ENCODE measurements at regions not wholly inside any gene's neighbourhood (a gene's known extent, or its start where the extent isn't known, plus 50 kb on each side); places are given as distances from the start of the nearest gene placed in this dataset.
"Not testable (repeated sequence)": the region's sequence is repeated elsewhere in the genome, so short reads cannot be mapped to it uniquely, and the experiment has no call there.

GRCh38 chr3:6467186-6467585 is 393.7 kb upstream of the GRM7 start:
- no peak for DNase-seq (ENCODE audit: low read depth in 2 of 2, low spot score in 1 of 2)

DNA sequence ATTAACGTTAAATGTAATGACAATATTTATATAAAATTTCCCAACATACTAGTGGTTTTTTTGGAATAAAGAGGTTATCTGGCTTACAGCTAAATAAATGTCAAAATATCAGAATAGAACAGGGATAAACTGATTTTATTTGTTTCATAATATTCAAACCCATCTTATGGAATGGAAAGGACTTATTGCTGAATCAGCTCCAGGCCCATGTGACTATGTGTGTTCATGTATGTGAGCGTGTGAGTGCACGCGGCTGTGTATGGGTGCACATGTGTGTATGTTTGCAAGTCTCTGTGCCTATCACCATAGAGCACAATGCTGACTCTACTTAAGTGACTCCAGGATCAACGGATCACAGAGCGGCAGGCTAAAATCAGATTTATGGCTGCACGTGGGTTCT is 392.3 kb upstream of the GRM7 start:
- no peak for DNase-seq (ENCODE audit: low read depth in 2 of 2, low spot score in 1 of 2)

DNA sequence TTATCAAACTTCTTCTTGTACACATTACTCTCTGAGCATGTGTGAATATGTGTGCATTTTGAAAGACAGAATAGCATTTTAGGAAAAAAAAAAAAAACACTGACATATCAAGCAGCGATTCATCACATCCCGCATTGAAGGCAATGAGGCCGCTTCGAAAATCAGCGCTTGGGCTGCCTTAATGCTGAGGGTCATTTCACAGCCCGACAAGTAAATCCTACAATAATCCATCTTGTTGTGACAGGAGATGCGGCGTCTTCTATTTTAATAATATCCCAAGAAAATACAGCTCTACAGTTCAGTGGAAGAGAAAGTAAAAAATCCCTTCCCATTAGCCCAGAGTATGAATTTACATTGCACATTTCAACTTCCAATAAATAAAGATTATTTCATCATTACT is 389.2 kb upstream of the GRM7 start:
- no peak for DNase-seq (ENCODE audit: low read depth in 2 of 2, low spot score in 1 of 2)

- not testable (repeated sequence) for DNase-seq (ENCODE audit: low read depth in 2 of 2, low spot score in 1 of 2)
Observed at GRCh38 chr3:6490487-6491327, 370.2 kb upstream of the GRM7 start.

GRCh38 chr3:6491768-6492167 is 369.1 kb upstream of the GRM7 start:
- no peak for DNase-seq (ENCODE audit: low read depth in 2 of 2, low spot score in 1 of 2)

GRCh38 chr3:6492306-6492705 is 368.6 kb upstream of the GRM7 start:
- DNase-seq (ENCODE audit: low read depth in 2 of 2, low spot score in 1 of 2), result no peak

DNA sequence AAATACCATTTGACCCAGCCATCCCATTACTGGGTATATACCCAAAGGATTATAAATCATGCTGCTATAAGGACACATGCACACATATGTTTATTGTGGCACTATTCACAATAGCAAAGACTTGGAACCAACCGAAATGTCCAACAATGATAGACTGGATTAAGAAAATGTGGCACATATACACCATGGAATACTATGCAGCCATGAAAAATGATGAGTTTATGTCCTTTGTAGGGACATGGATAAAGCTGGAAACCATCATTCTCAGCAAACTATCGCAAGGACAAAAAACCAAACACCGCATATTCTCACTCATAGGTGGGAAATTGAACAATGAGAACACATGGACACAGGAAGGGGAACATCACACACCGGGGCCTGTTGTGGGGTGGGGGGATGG is 362.0 kb upstream of the GRM7 start:
- not testable (repeated sequence) for DNase-seq (ENCODE audit: low read depth in 2 of 2, low spot score in 1 of 2)

DNA sequence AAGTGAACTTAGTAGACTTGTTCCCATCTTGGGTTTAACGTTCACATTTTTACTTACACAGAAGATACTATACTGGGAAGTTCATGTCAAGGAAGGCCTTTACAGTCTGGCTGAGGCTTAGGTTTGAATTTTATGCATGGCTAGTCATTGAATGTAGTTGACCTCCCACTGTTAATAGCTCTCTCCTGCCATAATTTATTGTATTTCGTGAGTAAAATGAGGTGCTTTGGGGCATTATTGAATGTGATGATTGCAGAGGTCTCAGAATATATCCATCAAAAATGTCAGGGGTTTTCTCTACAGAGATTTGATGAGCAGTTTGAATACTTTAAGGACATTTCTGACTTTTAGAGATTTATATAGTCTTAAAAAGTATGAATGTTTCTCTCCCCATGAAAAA is 356.6 kb upstream of the GRM7 start:
- DNase-seq (ENCODE audit: low read depth in 2 of 2, low spot score in 1 of 2), result no peak

- no peak for DNase-seq (ENCODE audit: low read depth in 2 of 2, low spot score in 1 of 2)
Observed at GRCh38 chr3:6504834-6505233, 356.1 kb upstream of the GRM7 start.

DNA sequence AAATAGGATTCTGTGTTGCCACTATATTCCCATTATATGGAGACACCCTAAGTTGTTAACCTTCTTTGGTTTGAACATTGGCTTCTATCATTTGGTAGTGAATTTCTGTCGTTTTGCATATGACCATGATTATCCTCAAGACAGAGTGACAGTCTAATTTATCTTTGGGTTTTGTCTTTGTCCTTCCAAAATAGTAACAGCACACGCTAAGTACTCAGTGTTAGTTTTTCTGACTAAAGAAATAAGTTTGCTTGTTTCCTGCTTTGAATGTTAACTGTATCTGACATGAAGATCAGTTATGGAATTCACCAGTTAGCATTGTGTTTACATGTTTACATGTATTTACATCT is 352.5 kb upstream of the GRM7 start:
- DNase-seq (ENCODE audit: low read depth in 2 of 2, low spot score in 1 of 2), result no peak

DNA sequence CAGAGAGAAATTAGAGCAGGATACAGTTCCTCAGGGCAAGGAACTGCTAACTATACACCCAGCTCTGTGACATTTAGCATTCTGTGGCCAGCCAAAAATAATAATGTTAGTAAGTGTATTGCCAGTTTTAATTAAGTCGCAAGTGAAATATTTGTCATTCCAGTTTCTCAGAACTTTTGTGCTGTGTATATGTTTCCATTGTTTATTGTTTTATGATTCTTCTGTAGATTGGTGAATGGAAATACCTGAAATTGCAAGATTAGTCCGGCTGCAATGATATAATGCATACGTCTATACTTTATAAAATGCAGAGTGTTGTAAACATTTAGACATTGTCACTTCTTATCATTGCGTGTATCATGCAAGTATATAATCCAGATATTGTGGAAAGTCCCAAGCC is 351.3 kb upstream of the GRM7 start:
- no peak for DNase-seq (ENCODE audit: low read depth in 2 of 2, low spot score in 1 of 2)

DNA sequence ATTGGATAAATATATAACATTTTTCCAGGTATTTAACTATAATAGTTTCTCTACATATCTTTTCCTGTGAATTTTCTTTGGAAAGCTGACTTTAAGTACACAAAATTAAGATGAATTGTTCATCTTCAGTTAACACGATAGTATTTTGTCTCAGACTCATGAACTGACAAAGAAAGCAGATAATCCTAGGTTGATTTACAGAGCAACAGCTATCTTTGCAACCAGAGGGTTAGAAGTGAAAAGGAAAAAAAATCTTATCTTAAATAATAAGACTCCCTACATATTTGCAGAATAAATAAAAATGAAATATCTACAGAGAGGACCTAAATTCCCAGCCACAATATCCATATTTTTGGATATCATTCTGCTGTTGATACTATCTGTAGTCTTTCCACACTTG is 350.2 kb upstream of the GRM7 start:
- no peak for DNase-seq (ENCODE audit: low read depth in 2 of 2, low spot score in 1 of 2)

DNA sequence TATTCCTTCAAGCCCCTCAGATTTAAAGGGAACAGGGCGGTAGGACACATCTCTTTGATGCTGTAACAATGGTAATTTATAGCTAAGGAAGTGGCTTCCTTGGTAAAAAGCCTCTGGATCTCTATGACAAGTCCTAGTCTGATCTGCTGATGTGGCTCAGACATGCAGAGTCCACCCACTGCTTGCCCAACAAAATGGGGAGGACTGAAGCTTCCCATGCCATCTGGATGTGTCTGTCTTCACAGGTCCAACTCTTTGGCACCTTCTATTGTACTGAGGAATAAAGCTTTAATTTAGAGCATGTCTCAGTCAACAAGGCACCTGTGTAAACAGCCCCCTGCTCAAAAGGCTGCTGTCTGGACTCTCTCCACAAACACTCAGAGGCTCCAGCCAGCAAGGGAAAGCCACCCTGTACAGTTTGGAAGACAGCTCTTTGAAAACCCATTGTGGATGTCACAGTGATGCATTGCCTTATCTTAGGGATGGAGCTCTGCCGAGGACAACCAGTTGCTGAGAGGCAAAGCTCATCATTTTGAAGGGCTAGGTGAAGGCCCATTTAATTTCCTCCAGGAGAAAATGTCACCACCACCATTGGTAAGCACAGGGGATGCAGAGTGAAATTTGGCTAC is 348.6 kb upstream of the GRM7 start:
- no peak for DNase-seq (ENCODE audit: low read depth in 2 of 2, low spot score in 1 of 2)

- no peak for DNase-seq (ENCODE audit: low read depth in 2 of 2, low spot score in 1 of 2)
Observed at GRCh38 chr3:6516143-6516542, 344.8 kb upstream of the GRM7 start.

GRCh38 chr3:6516694-6517093 is 344.2 kb upstream of the GRM7 start:
- no peak for DNase-seq (ENCODE audit: low read depth in 2 of 2, low spot score in 1 of 2)

GRCh38 chr3:6518709-6519345 is 342.1 kb upstream of the GRM7 start:
- DNase-seq (ENCODE audit: low read depth in 2 of 2, low spot score in 1 of 2), result no peak

- no peak for DNase-seq (ENCODE audit: low read depth in 2 of 2, low spot score in 1 of 2)
Observed at GRCh38 chr3:6521369-6522113, 339.4 kb upstream of the GRM7 start.

- DNase-seq (ENCODE audit: low read depth in 2 of 2, low spot score in 1 of 2), result no peak
Observed at GRCh38 chr3:6522191-6522590, 338.7 kb upstream of the GRM7 start.

- no peak for DNase-seq (ENCODE audit: low read depth in 2 of 2, low spot score in 1 of 2)
Observed at GRCh38 chr3:6523043-6523442, 337.9 kb upstream of the GRM7 start.

DNA sequence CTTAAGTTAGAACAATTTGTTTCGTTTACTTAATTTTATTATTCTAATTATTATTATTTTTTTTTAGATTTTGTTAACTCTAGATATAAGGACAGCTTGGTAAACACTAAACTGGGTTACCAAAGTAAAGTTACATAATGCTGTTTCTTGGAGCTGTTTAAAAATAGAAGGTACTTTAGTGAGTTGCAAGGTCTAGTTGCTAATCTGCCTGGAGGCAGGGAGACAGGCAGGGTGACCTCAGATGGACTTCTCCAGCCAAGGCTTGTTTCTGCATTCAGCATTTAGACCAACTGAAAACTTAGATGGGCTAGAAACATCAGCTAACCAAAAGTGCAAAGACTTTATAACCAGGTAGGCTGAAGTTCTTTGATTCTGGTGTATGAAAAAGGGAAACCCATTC is 336.4 kb upstream of the GRM7 start:
- no peak for DNase-seq (ENCODE audit: low read depth in 2 of 2, low spot score in 1 of 2)

DNA sequence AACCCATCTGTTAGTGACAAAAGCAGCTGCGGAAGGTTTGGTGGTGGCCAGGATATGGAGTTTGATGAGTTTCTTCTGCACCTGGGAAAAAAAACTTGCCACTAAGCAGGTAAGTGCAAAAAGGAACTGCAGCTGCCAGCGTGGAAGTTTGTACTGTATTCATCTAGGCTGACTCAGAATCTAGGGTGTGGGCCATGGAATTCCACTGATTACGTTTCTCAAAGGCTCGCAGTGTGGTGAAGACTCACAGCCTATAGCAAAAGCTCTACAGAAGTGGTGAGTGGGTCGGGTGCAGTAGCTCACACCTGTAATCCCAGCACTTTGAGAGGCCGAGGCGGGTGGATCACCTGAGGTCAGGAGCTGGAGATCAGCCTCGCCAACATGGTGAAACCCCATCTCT is 334.6 kb upstream of the GRM7 start:
- no peak for DNase-seq (ENCODE audit: low read depth in 2 of 2, low spot score in 1 of 2)

DNA sequence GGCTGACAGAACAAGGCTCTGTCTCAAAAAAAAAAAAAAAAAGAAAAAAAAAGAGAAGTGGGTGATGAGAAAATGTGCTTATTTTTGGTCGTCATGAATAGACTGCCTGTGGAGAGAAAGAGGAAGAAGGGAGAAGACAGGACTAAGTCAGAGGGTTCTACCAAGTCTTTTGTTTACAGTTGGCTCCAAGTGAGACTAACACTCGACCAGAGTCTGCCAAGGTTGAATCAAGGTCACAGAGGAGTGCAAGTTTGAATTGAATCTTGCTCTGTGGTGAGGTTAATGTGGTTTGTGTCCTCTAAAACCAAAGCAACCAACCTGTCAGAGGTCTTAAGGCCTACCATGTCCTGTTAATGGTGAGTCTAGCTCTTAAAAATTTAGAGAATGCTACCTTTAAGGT is 334.1 kb upstream of the GRM7 start:
- DNase-seq (ENCODE audit: low read depth in 2 of 2, low spot score in 1 of 2), result no peak
